ENCODE measurements at regions not wholly inside any gene's neighbourhood (a gene's known extent, or its start where the extent isn't known, plus 50 kb on each side); places are given as distances from the start of the nearest gene placed in this dataset.
"Not testable (repeated sequence)": the region's sequence is repeated elsewhere in the genome, so short reads cannot be mapped to it uniquely, and the experiment has no call there.

DNA sequence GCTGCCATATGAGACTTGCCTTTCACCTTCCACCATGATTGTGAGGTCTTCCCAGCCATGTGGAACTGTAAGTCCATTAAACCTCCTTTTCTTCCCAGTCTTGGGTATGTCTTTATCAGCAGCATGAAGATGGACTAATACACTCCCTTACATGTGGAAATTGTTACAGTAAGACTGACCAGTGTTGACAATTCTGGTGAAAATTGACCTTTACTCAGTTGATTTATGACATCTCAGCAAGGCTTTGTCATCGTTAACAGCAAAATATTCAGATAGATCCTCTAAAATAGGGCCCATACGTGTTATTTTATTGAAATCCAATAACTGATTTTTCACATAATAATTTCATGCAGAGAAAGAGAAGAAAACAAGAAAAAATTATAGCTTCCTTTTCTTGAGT lies 377.9 kb upstream of the SEMA3C start:
- no peaks in the 10 kb centered on the region for H3K27me3 ChIP-seq
- H3K36me3 ChIP-seq: no peaks in the 10 kb centered on the region
- intact Hi-C loops (cut with DNase I): no loop called here
- H3K4me3 ChIP-seq: no peak overlapping the region
- peaks cover 0 to 34% (median 13%) of the 10 kb centered on the region in 4 donors for H3K4me1 ChIP-seq
- TF ChIP-seq CTCF (IDR thresholded peaks at IDR 0.05): no peak
- TF ChIP-seq EP300 (IDR thresholded peaks at IDR 0.05): no peak
- no peaks in the 10 kb centered on the region for H3K9me3 ChIP-seq
- 51 to 81% methylated on average over 2 of the region's 2 CpGs for WGBS, 2 donors
- DNase-seq: no peak
- no peak overlapping the region for H3K27ac ChIP-seq

DNA sequence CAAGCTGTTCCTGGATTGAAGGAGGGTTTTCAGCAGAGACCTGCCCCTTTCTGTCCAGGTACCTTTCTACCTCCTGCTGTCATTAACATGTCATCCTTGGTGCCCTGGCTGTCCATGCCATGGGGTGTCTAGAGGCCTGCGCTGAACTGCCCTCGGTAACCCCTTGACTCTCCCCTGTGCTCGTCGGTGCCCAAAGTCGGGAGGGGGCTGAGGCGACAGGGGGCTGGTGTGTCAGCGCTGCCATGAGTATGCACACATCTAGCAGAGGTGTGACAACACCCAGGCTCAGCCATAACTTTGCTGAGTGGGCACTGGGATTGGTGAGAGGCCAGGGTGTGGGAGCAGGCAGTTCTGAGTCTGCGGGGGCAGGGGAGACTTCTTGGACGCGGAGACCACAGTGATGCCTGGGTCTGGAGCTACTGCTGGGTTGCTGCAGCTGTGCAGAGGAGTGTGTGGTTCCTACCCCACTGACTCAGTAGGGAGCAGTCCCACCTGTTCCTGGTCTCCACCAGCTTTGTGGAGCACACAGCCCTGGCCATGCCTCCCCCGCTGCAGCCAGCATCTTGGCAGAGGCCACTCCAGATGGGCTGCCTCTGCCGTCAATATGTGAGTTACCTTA lies 376.2 kb upstream of the SEMA3C start:
- no peaks in the 10 kb centered on the region for H3K9me3 ChIP-seq
- TF ChIP-seq EP300 (IDR thresholded peaks at IDR 0.05) (no peak), POLR2AphosphoS5 (IDR thresholded peaks at IDR 0.05) (no peak), POLR2A (IDR thresholded peaks at IDR 0.05) (no peak)
- no peak overlapping the region for H3K4me3 ChIP-seq
- intact Hi-C loops (cut with DNase I): no loop called here
- H3K4me1 ChIP-seq: peaks cover 0 to 25% (median 6%) of the 10 kb centered on the region in 4 donors
- H3K27me3 ChIP-seq: no peaks in the 10 kb centered on the region
- DNase-seq: no peak
- 96 to 98% methylated on average over 12 of the region's 12 CpGs for WGBS, 2 donors
- no peaks in the 10 kb centered on the region for H3K36me3 ChIP-seq
- H3K27ac ChIP-seq: no peak overlapping the region

DNA sequence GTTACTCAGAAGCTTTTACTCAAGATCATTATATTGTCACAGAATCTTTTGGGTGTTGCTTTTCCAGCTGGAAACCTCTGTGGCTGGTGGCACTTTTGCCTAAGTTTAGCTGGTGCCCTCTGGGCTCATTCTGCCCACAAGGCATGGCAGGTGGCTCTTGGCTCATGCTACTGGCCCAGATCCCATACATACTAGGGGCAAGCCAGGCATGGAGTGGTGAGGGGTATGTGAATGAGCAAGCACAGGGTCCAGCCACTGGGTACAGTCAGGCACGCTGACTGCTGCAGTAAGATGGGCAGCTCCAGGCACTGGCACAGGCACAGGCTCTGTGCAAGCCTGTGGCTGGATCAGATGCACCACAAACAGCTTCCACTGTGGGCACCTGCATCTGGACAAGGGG lies 375.0 kb upstream of the SEMA3C start:
- Histone ChIP-seq H3K9me3 (no peaks in the 10 kb centered on the region), H3K36me3 (no peaks in the 10 kb centered on the region), H3K4me3 (no peak overlapping the region), H3K27me3 (no peaks in the 10 kb centered on the region), H3K27ac (no peak overlapping the region), H3K4me1 (peaks cover 0 to 13% (median 0%) of the 10 kb centered on the region in 4 donors)
- intact Hi-C loops (cut with DNase I): no loop called here
- WGBS, 2 donors: 88 to 95% methylated on average over 1 of the region's 1 CpG
- no peak for DNase-seq
- TF ChIP-seq POLR2AphosphoS5 (IDR thresholded peaks at IDR 0.05) (no peak), POLR2A (IDR thresholded peaks at IDR 0.05) (no peak), EP300 (IDR thresholded peaks at IDR 0.05) (no peak), CTCF (IDR thresholded peaks at IDR 0.05) (no peak)

- peaks cover 0 to 11% (median 3%) of the 10 kb centered on the region in 4 donors for H3K4me1 ChIP-seq
- 91 to 95% methylated on average over 4 of the region's 4 CpGs for WGBS, 2 donors
These were observed 367.9 kb upstream of the SEMA3C start for GRCh38 chr7:81286754-81287153.

DNA sequence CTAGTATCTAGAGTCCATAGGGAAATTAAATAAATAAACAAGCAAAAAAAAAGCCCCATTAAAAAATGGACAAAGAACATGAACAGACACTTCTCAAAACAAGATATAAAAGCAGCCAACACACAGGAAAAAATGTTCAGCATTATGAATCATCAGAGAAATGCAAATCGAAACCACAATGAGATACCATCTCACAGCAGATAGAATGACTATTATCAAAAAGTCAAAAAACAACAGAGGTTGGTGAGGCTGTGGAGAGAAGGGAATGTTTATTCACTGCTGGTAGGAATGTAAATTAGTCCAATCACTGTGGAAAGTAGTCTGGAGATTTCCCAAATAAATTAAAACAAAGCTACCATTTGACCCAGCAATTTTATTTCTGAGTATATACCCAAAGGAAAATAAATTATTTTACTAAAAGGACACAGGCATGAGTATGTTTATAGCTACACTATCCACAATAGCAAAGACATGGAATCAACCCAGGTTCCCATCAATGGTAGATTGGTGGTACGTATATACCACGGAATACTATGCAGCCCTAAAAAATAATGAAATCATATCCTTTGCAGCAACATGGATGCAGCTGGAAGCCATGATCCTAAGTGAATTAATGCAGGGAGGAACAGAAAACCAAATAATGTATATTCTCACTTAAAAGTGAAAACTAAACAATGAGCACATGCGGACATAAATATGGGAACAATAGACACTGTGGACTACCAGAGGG lies 366.5 kb upstream of the SEMA3C start:
- Histone ChIP-seq H3K4me1 (peaks cover 0 to 11% (median 3%) of the 10 kb centered on the region in 4 donors), H3K36me3 (no peaks in the 10 kb centered on the region), H3K4me3 (no peak overlapping the region), H3K9me3 (no peaks in the 10 kb centered on the region), H3K27me3 (no peaks in the 10 kb centered on the region), H3K27ac (no peak overlapping the region)
- TF ChIP-seq POLR2AphosphoS5 (IDR thresholded peaks at IDR 0.05) (no peak), CTCF (IDR thresholded peaks at IDR 0.05) (no peak), EP300 (IDR thresholded peaks at IDR 0.05) (no peak), POLR2A (IDR thresholded peaks at IDR 0.05) (no peak)
- intact Hi-C loops (cut with DNase I): no loop called here
- no peak for DNase-seq
- WGBS, 2 donors: 92 to 96% methylated on average over 4 of the region's 4 CpGs

More at GRCh38 chr7:81286754-81287153, 367.9 kb upstream of the SEMA3C start:
- H3K36me3 ChIP-seq; H3K27ac ChIP-seq; intact Hi-C loops (cut with DNase I); H3K9me3 ChIP-seq; H3K27me3 ChIP-seq; DNase-seq; H3K4me3 ChIP-seq: not testable (repeated sequence)

Measured in sigmoid colon (tissue), 6 donors.